ENCODE measurements at regions not wholly inside any gene's neighbourhood (a gene's known extent, or its start where the extent isn't known, plus 50 kb on each side); places are given as distances from the start of the nearest gene placed in this dataset.

DNA sequence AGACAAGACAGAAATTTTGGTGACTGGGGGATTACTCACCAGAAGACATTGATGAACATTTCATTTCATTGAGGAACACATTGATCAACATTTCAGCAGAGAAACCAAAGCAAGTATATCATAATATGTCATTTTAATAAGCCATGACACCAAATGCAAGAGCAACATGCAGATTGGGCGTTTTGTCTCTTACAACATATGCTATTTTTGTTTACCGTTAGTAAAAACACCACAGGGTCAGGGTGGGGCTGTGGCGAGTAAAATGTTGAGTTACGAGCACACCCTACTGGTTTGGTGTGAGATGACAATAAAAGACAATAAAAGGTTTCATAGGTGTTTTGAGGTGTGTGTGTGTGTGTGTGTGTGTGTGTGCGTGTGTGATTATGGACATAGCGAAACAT, 294.5 kb downstream of the PDGFC start:
- H3K4me1 ChIP-seq, result no peaks in the 10 kb centered on the region
- no peak overlapping the region for H3K4me2 ChIP-seq
- H3K27ac ChIP-seq, result no peak overlapping the region
- H3K9me3 ChIP-seq (replicated peaks in 1 of 11), result no peaks in the 10 kb centered on the region
- no peaks in the 10 kb centered on the region for H3K27me3 ChIP-seq
- H4K20me1 ChIP-seq, result no peaks in the 10 kb centered on the region
- H3K4me3 ChIP-seq, result no peak overlapping the region
- H3K9ac ChIP-seq, result no peak overlapping the region
- TF ChIP-seq Cebpa-rat (IDR thresholded peaks at IDR 0.05), result no peak
- no peaks in the 10 kb centered on the region for H3K36me3 ChIP-seq

DNA sequence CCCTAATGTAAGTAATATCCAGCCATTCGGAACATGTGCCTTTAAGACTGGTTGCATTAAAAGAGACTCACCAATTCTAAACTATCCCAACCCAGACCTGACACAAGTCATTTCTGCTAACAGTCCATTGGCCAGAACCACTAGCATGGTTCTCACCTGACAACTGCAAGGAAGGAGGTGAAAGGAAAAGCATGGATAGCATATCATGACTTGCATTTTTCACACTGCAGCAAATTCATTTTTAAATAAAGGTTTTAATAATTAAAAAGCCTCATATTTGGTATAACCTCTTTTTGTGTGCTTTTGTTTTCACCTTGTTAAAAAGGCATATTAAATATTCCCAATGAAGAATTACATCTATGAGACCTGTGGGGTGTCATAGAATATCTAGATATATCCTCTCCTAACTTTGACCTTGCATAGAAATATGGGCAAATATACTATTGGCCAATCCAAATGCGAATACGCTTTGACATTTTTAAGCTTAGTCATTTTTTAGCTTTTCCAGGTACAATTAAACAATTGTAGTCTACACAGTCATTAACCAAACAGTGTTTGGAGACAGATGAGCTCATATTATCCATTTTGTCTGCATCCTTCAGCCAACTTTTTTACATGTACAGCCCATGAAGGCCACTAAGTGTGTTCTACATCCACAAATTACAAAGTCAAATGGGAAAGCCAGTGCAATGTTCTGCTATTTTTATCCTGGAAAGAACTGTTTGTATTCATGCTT, 295.3 kb downstream of the PDGFC start:
- H3K36me3 ChIP-seq, result no peaks in the 10 kb centered on the region

DNA sequence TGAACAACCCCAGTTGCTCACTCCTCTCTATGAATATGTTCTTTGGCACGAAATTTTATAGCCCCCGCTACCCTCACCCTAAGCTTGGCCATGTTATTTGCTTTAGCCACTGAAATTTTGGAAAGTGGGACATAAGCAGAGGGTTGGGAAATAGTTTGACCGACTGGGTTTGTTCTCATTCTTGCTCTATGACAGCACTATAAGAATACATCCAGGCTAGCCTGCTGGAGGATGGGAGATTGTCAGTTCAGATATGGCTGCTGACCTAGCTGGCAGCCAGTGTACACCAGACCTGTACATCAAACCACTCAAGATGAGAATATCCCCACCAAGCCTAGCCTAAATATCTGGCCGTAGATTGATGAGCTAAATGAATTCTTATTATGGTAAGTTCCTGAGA, 298.1 kb downstream of the PDGFC start:
- no peaks in the 10 kb centered on the region for H3K27me3 ChIP-seq
- no peaks in the 10 kb centered on the region for H3K36me3 ChIP-seq
- no peak for TF ChIP-seq Cebpa-rat (IDR thresholded peaks at IDR 0.05)
- no peak overlapping the region for H3K9ac ChIP-seq
- H3K4me1 ChIP-seq, result no peaks in the 10 kb centered on the region
- no peaks in the 10 kb centered on the region for H4K20me1 ChIP-seq
- no peaks in the 10 kb centered on the region for H3K9me3 ChIP-seq (replicated peaks in 1 of 11)
- no peak overlapping the region for H3K4me2 ChIP-seq
- no peak overlapping the region for H3K4me3 ChIP-seq
- H3K27ac ChIP-seq, result no peak overlapping the region

More for the DNA sequence above, 295.3 kb downstream of the PDGFC start:
- H4K20me1 ChIP-seq, result no peaks in the 10 kb centered on the region
- H3K4me2 ChIP-seq, result no peak overlapping the region
- H3K27me3 ChIP-seq, result no peaks in the 10 kb centered on the region
- no peak for TF ChIP-seq Cebpa-rat (IDR thresholded peaks at IDR 0.05)
- H3K4me3 ChIP-seq, result no peak overlapping the region
- H3K9me3 ChIP-seq (replicated peaks in 1 of 11), result no peaks in the 10 kb centered on the region
- no peak overlapping the region for H3K9ac ChIP-seq
- no peaks in the 10 kb centered on the region for H3K4me1 ChIP-seq
- no peak overlapping the region for H3K27ac ChIP-seq

DNA sequence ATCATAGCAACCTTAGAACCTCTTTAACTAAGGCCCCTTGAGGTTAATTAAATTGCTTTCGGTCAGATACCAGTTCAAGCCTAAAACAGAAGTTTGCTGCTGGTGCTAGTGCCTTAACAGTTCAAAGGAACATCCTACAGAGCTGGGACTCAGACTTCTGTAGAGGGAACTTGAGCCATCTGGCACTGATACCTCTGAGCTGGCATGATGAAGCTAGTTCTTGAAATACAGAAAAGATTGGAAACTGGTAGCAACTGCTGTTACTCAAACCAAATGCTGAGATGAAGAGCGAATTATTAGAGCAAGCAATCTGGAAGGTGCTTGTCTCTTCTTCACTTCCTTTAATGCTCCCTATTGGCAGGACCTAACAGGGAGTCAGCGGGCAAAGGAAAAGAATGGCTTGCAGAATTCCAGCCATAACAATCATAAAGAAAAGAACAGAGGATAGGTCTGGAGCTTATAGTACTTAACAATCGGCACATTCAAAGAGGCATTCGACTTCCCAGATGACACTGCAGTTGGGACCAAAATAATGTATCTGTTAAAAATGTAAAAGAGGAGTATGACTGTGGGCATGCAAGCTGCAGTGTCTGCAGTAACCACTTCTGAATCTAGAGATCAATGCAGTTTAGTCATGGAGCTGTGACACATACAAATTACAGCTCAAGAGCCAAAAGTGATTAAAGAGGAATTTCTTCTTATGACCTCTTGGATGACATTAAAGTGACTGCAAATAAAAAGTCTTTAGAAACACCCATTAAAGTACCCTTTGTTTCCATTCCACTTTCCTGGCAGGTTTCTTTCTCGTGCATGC, 298.9 kb downstream of the PDGFC start:
- Histone ChIP-seq H3K4me3 (no peak overlapping the region), H3K36me3 (no peaks in the 10 kb centered on the region), H3K27me3 (no peaks in the 10 kb centered on the region), H4K20me1 (no peaks in the 10 kb centered on the region), H3K4me2 (no peak overlapping the region), H3K4me1 (no peaks in the 10 kb centered on the region), H3K27ac (no peak overlapping the region), H3K9ac (no peak overlapping the region), H3K9me3 (replicated peaks in 1 of 11) (no peaks in the 10 kb centered on the region)
- no peak for TF ChIP-seq Cebpa-rat (IDR thresholded peaks at IDR 0.05)

DNA sequence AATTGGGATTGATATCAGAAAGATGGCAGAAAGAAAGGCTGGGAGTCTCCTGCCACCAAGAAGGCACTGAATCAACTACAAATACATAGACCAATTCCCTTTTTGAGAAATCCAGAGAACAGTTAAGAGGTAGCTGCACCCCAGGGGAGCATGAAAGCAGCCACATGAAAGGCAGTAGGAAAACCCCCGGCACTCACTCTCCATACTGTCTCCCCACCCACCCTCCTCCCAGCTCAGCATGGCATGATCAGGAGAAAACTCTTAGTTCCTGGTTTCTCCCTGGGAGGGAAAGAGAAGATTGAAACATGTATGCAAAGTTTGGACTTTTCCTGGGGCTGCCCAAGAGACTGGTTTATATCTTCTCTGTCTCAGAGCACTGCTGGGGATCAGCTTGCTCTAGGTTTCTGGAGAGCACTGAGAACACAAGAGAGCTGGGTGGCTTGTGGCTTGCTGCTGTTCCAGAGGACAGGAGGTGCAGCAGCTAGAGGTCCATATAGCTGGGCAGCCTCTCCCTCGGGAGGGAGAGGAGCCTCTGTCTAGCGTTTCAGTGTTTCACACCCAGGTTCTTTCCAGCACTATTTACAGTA, 305.7 kb downstream of the PDGFC start:
- no peak for TF ChIP-seq Cebpa-rat (IDR thresholded peaks at IDR 0.05)
- Histone ChIP-seq H4K20me1 (no peaks in the 10 kb centered on the region), H3K9me3 (replicated peaks in 1 of 11) (no peaks in the 10 kb centered on the region), H3K4me2 (peak overlapping the region in 4 of 11 experiments; percentile 6 to 31 (median 16); a peak in 4 of 22 replicates), H3K4me1 (peaks cover 0 to 7% (median 2%) of the 10 kb centered on the region in 10 experiments; a peak in 2 of 20 replicates), H3K4me3 (no peak overlapping the region), H3K27me3 (no peaks in the 10 kb centered on the region), H3K36me3 (no peaks in the 10 kb centered on the region), H3K9ac (no peak overlapping the region), H3K27ac (peak overlapping the region in 1 of 11 experiments; percentile 8; a peak in 1 of 22 replicates)

DNA sequence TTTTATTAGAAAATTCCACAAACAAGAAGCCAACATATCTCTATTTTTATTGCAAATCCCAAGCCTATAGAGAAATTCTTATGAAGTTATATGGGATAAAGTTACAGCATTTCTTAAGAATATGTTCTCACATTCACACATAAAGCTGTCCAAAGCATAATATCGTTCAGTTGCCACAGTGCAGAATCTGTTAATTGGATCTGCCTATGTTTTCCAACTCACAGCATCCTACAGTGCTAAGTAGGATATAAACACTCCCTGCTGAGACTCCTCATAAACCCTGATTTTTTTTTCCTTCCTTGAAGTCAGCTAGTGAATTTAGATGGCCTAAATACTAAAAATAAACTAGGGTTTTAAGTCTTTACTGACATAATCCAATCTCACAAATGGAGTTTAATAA, 307.9 kb downstream of the PDGFC start:
- no peak overlapping the region for H3K27ac ChIP-seq
- H3K4me2 ChIP-seq, result no peak overlapping the region
- no peak for TF ChIP-seq Cebpa-rat (IDR thresholded peaks at IDR 0.05)
- peaks cover 0 to 7% (median 2%) of the 10 kb centered on the region in 10 experiments; a peak in 2 of 20 replicates for H3K4me1 ChIP-seq
- no peaks in the 10 kb centered on the region for H3K27me3 ChIP-seq
- H3K4me3 ChIP-seq, result no peak overlapping the region
- H3K9ac ChIP-seq, result no peak overlapping the region
- no peaks in the 10 kb centered on the region for H4K20me1 ChIP-seq
- no peaks in the 10 kb centered on the region for H3K36me3 ChIP-seq
- H3K9me3 ChIP-seq (replicated peaks in 1 of 11), result no peaks in the 10 kb centered on the region

DNA sequence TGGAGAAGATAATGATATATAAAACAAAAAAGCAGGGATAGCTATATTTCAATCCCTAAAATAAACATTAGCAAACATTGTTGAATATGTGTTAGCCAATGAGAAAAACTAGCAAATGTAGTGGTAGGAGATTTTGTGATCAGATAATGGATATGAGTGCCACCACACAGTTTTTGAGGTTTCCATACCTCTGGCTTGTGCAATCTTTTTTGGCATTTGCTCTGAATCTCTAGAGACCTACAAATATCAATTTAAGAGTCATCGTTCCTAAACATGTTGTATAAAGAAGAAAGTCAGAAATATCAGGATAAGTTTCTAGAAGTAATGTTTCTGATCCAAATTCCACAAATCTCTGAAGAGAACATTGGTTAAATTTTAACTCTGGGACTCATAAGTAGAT, 308.7 kb downstream of the PDGFC start:
- H3K4me3 ChIP-seq, result no peak overlapping the region
- H3K36me3 ChIP-seq, result no peaks in the 10 kb centered on the region
- H4K20me1 ChIP-seq, result no peaks in the 10 kb centered on the region
- H3K9me3 ChIP-seq (replicated peaks in 1 of 11), result no peaks in the 10 kb centered on the region
- H3K9ac ChIP-seq, result no peak overlapping the region
- no peak overlapping the region for H3K27ac ChIP-seq
- no peaks in the 10 kb centered on the region for H3K27me3 ChIP-seq
- no peak for TF ChIP-seq Cebpa-rat (IDR thresholded peaks at IDR 0.05)
- no peak overlapping the region for H3K4me2 ChIP-seq
- H3K4me1 ChIP-seq, result peaks cover 0 to 7% (median 2%) of the 10 kb centered on the region in 10 experiments; a peak in 2 of 20 replicates

DNA sequence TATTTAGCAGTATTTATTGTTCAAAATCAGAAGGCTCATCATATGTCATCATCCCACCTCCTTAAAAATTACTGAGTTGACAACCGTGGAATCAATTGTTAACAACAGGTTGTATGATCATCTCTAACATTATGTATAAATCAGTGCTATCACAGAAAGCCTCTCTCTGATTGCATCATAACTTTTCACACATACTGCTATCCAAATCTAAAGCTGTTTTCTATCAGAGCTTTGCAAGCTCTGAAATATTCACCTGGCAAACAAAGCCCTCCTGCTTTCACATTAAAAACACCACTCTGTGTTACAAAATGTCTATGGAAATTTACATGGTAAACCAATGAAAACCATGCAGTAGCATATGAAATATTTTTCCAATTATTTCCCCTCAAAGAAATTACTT, 310.0 kb downstream of the PDGFC start:
- Histone ChIP-seq H3K36me3 (no peaks in the 10 kb centered on the region), H3K27me3 (no peaks in the 10 kb centered on the region), H3K9me3 (replicated peaks in 1 of 11) (no peaks in the 10 kb centered on the region), H3K27ac (no peak overlapping the region), H3K4me1 (peaks cover 0 to 7% (median 2%) of the 10 kb centered on the region in 10 experiments; a peak in 2 of 20 replicates), H3K4me2 (no peak overlapping the region), H3K9ac (no peak overlapping the region), H3K4me3 (no peak overlapping the region), H4K20me1 (no peaks in the 10 kb centered on the region)
- no peak for TF ChIP-seq Cebpa-rat (IDR thresholded peaks at IDR 0.05)

DNA sequence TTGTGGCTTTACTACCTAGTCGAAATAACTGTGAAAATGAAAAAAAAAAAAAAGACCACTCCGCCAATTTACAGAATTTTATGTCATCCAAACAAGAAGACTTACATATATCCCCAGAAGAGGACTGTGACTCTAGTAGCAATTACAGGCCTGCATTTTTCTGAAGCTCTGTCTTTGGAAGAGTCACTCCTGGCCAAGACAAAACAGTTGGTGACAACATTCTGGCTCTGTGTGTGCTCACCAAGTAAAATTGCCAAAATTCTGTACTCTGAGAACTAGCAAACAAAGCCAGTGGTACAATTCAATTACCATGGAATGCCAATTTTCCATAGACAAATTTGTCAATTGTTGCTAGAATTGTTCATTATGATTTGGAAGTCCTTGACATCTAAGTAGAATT, 311.1 kb downstream of the PDGFC start:
- Histone ChIP-seq H3K4me3 (no peak overlapping the region), H3K4me1 (peaks cover 0 to 1% (median 0%) of the 10 kb centered on the region in 10 experiments; a peak in 1 of 20 replicates), H3K27me3 (no peaks in the 10 kb centered on the region), H4K20me1 (no peaks in the 10 kb centered on the region), H3K36me3 (no peaks in the 10 kb centered on the region), H3K4me2 (no peak overlapping the region), H3K9me3 (replicated peaks in 1 of 11) (no peaks in the 10 kb centered on the region), H3K27ac (no peak overlapping the region), H3K9ac (no peak overlapping the region)
- no peak for TF ChIP-seq Cebpa-rat (IDR thresholded peaks at IDR 0.05)
